ENCODE measurements at regions not wholly inside any gene's neighbourhood (a gene's known extent, or its start where the extent isn't known, plus 50 kb on each side); places are given as distances from the start of the nearest gene placed in this dataset.

- TF ChIP-seq E2F6 (IDR thresholded peaks at IDR 0.05): no peak
- no peak for TF ChIP-seq TAF1 (IDR thresholded peaks at IDR 0.05; ENCODE audit: low read depth, low read length)
- no peak for TF ChIP-seq SAP30 (IDR thresholded peaks at IDR 0.05; ENCODE audit: insufficient read depth, insufficient replicate concordance, low read length)
- TF ChIP-seq CBX5 (IDR thresholded peaks at IDR 0.05; ENCODE audit: low read depth, low read length): no peak
- TF ChIP-seq BCL11A (IDR thresholded peaks at IDR 0.05; ENCODE audit: low read depth in 2 of 2, low read length in 2 of 2): no peak
- no peak for TF ChIP-seq KDM1A (IDR thresholded peaks at IDR 0.05; ENCODE audit: borderline replicate concordance, low read length)
- no peak for TF ChIP-seq JUND (IDR thresholded peaks at IDR 0.05; ENCODE audit: low read length)
- no peak for TF ChIP-seq RNF2 (IDR thresholded peaks at IDR 0.05; ENCODE audit: borderline replicate concordance, low read depth, low read length, missing control alignments, poor library complexity, severe bottlenecking)
- no peak overlapping the region for H2AK5ac ChIP-seq (ENCODE audit: low read depth, low read length)
- H2BK5ac ChIP-seq (ENCODE audit: low read depth, low read length): no peak overlapping the region
- H3K79me2 ChIP-seq (ENCODE audit: control insufficient read depth in 1 of 2, insufficient read depth in 2 of 2, low read length in 2 of 2): no peaks in the 10 kb centered on the region
- peaks cover 0 to 1% of the 10 kb centered on the region in 2 experiments for H4K20me1 ChIP-seq (replicated peaks in 1 of 2; ENCODE audit: control insufficient read depth in 1 of 2, insufficient read depth in 2 of 2, low read length in 2 of 2)
- no peak overlapping the region for H4K5ac ChIP-seq (ENCODE audit: insufficient read length, low read depth, low read length)
- H3K27me3 ChIP-seq (replicated peaks in 1 of 4; ENCODE audit: control insufficient read depth in 3 of 4, extremely low read depth in 1 of 4, insufficient read depth in 3 of 4, low read length in 3 of 4): peaks cover 33 to 60% (median 54%) of the 10 kb centered on the region in 4 experiments
- ChIA-PET POLR2A (ENCODE audit: partially characterized antibody) (no interaction called here), CTCF (ENCODE audit: partially characterized antibody) (interaction anchor here (0.7 to 1.3 kb wide), 4 partner anchors 9 to 148 kb away, joined by 3 to 6 read pairs (median 4); no protein-coding TSS in a partner anchor)
- no peak overlapping the region for H4K91ac ChIP-seq (replicated peaks; ENCODE audit: insufficient read length, low read length)
- FAIRE-seq: no peak
- no peaks in the 10 kb centered on the region for H3K79me1 ChIP-seq (ENCODE audit: low read depth, low read length)
- H3K9ac ChIP-seq (replicated peaks in 1 of 4; ENCODE audit: extremely low read depth in 1 of 4, low read depth in 3 of 4, low read length in 3 of 4): no peak overlapping the region
- H3K4me2 ChIP-seq (ENCODE audit: insufficient read depth in 1 of 2, low read depth in 2 of 2, low read length in 2 of 2): no peak overlapping the region
- no peak overlapping the region for H2BK20ac ChIP-seq (ENCODE audit: low read length)
- no peak overlapping the region for H3K4ac ChIP-seq (replicated peaks; ENCODE audit: insufficient read length, low read depth, low read length)
- H3K14ac ChIP-seq (ENCODE audit: insufficient read length): no peak overlapping the region
- no peaks in the 10 kb centered on the region for H3K9me3 ChIP-seq (ENCODE audit: insufficient read depth in 2 of 2, low read depth in 1 of 2, low read length in 1 of 2)
- H3K36me3 ChIP-seq (ENCODE audit: control insufficient read depth in 2 of 4, insufficient read depth in 4 of 4, low read length in 3 of 4): no peaks in the 10 kb centered on the region
- H3K23ac ChIP-seq (ENCODE audit: insufficient read length): no peak overlapping the region
- H2BK15ac ChIP-seq (ENCODE audit: low read length): no peak overlapping the region
- no peak overlapping the region for H4K8ac ChIP-seq (ENCODE audit: extremely low read depth, insufficient read depth, low read length)
- no peaks in the 10 kb centered on the region for H3K4me1 ChIP-seq (replicated peaks in 1 of 4; ENCODE audit: control insufficient read depth in 3 of 4, insufficient read depth in 4 of 4, low read length in 3 of 4)
- H3K23me2 ChIP-seq (ENCODE audit: low read depth, low read length): no peaks in the 10 kb centered on the region
- H3K4me3 ChIP-seq (ENCODE audit: extremely low read depth in 1 of 4, insufficient read depth in 2 of 4, low read depth in 3 of 4, low read length in 4 of 4): no peak overlapping the region
- no peak overlapping the region for H2BK12ac ChIP-seq (ENCODE audit: low read depth, low read length)
- H2AFZ ChIP-seq (ENCODE audit: low read length): no peak overlapping the region
- H3K18ac ChIP-seq (ENCODE audit: extremely low read depth, low read length): no peak overlapping the region
- WGBS, 2 experiments (ENCODE audit: extremely low coverage in 1 of 2, insufficient coverage in 1 of 2, insufficient read length in 1 of 2, insufficient replicate concordance in 2 of 2, low coverage in 1 of 2, low lambda C conversion rate in 2 of 2, missing lambda C conversion rate in 1 of 2): 43% methylated on average over 2 of the region's 2 CpGs; no CpG with 5 or more reads in 1 of the 2 experiments
- no peak overlapping the region for H3K27ac ChIP-seq (ENCODE audit: low read depth, low read length)
- H3K56ac ChIP-seq (replicated peaks; ENCODE audit: insufficient read length, low read depth, low read length): no peak overlapping the region
- DNase-seq (ENCODE audit: low read depth in 1 of 2, low spot score in 2 of 2): no peak
- H2BK120ac ChIP-seq (replicated peaks; ENCODE audit: low read depth, low read length): no peak overlapping the region
Observed at GRCh38 chr22:22048981-22049531, 66.5 kb upstream of the TOP3B start.
